CD4-positive, alpha-beta memory T cell (primary cell): ENCODE measurements at regions not wholly inside any gene's neighbourhood (a gene's known extent, or its start where the extent isn't known, plus 50 kb on each side); places are given as distances from the start of the nearest gene placed in this dataset.
"Not testable (repeated sequence)": the region's sequence is repeated elsewhere in the genome, so short reads cannot be mapped to it uniquely, and the experiment has no call there.

Experiments
- CTCF ChIA-PET: fragments of 350-600 bp; sonication (Branson Sonifier 250); formaldehyde crosslinking; loops from one replicate; lab custom pipeline; 2021; ENCODE audit warnings: inconsistent platforms; ENCODE audit not compliant: partially characterized antibody; lab: Charles Lee
- POLR2A ChIA-PET: fragments of 350-600 bp; sonication (Branson Sonifier 250); formaldehyde crosslinking; loops from one replicate; lab custom pipeline; 2021; ENCODE audit not compliant: partially characterized antibody; lab: Charles Lee
- DNase-seq, 5 donors: peaks; one replicate each; pipeline versions ENCODE4 v3.0.0 to v3.0.0-alpha.2; 2020 to 2022; ENCODE audit warnings: mixed read lengths in 1 of 5
- H3K27ac ChIP-seq: one replicate; pipeline ENCODE4 v1.7.0; 2013; ENCODE audit warnings: low read depth, low read length
- H3K27me3 ChIP-seq: 2 replicates; pipeline ENCODE4 v1.7.0; 2013; ENCODE audit warnings: mild to moderate bottlenecking, low read length, moderate library complexity; ENCODE audit not compliant: insufficient read depth
- H3K36me3 ChIP-seq: 2 replicates; pipeline ENCODE4 v1.7.0; 2013; ENCODE audit warnings: mild to moderate bottlenecking, low read length, moderate library complexity; ENCODE audit not compliant: insufficient read depth
- H3K4me1 ChIP-seq: 2 replicates; pipeline ENCODE4 v1.7.0; 2013; ENCODE audit warnings: mild to moderate bottlenecking, low read length, moderate library complexity; ENCODE audit not compliant: insufficient read depth
- H3K4me3 ChIP-seq, 2 donors: one replicate each; pipeline ENCODE4 v1.7.0; 2013; ENCODE audit warnings: low read length in 2 of 2, mild to moderate bottlenecking in 1 of 2
- H3K9me3 ChIP-seq, 2 donors: one replicate each; pipeline ENCODE4 v1.7.0; 2013; ENCODE audit warnings: low read length in 2 of 2, control low read depth in 1 of 2; ENCODE audit not compliant: control insufficient read depth in 1 of 2
- H3K27ac Mint-ChIP-seq, 7 donors: one replicate each; pipeline ENCODE4 v1.8.0; 2020 to 2021; ENCODE audit warnings: mixed read lengths in 7 of 7, mild to moderate bottlenecking in 6 of 7, inconsistent platforms in 3 of 7, moderate library complexity in 3 of 7
- H3K27me3 Mint-ChIP-seq, 2 donors: one replicate each; pipeline ENCODE4 v1.8.0; 2020 to 2021; ENCODE audit warnings: mixed read lengths in 2 of 2
- H3K36me3 Mint-ChIP-seq, 2 donors: one replicate each; pipeline ENCODE4 v1.8.0; 2020 to 2021; ENCODE audit warnings: mixed read lengths in 2 of 2, inconsistent platforms in 1 of 2, mild to moderate bottlenecking in 1 of 2
- H3K4me1 Mint-ChIP-seq, 4 donors: one replicate each; pipeline ENCODE4 v1.8.0; 2020 to 2021; ENCODE audit warnings: mixed read lengths in 4 of 4, mild to moderate bottlenecking in 1 of 4
- H3K4me3 Mint-ChIP-seq, 8 donors: one replicate each; pipeline ENCODE4 v1.8.0; 2020 to 2021; ENCODE audit warnings: mixed read lengths in 8 of 8, mild to moderate bottlenecking in 7 of 8, moderate library complexity in 6 of 8, inconsistent platforms in 3 of 8
- H3K9me3 Mint-ChIP-seq, 8 donors: one replicate each; pipeline ENCODE4 v1.8.0; 2020 to 2021; ENCODE audit warnings: mixed read lengths in 8 of 8, mild to moderate bottlenecking in 5 of 8, inconsistent platforms in 3 of 8, moderate library complexity in 1 of 8
- intact Hi-C: fragments of 100-400 bp; cut with micrococcal nuclease; formaldehyde crosslinking; loops from one replicate; pipeline ENCODE4 v1.15.1; 2023

DNA sequence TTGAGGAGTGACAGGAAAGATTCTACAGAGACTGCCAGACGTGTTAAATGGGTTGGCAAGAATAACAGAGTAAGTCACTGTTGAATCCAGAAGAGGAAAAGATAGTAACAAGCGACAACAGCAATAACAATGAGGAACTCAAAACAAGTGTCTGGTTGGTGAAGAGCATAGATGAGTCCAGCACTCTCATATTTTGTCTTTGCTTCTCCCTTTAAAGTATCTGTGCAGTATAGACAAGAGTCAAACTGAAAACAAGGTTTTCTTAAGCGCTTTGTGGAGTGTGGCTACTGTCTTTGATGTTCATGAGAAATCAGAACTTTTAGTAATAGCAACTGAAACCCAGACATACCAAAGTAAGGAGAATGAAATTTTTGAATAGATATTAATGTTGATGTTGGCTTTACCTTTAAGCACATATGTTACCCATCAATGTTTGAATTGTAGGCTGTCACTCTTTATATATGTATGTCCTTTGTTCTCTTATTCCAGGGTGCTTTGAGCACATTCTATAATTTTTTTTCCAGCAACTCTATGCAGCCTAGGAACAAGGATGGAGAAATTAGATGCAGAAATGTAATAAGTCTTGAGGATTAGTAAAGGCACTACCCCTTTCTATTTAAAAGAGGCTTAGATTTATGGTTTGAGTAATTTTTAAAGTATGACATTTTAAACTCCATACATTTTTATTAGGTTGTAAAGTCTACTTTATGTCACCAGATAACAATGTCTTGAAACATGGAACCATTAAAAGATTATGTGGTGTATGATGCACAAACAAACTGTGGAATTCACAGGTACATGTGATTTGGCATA is 185.5 kb downstream of the NFKBIZ start:
- H3K4me1 ChIP-seq, result no peaks in the 10 kb centered on the region
- CTCF ChIA-PET, result no interaction called here
- POLR2A ChIA-PET, result no interaction called here
- Mint-ChIP-seq H3K9me3 (peaks cover 0 to 12% (median 3%) of the 10 kb centered on the region in 8 donors), H3K4me3 (no peak overlapping the region), H3K4me1 (no peaks in the 10 kb centered on the region), H3K36me3 (peaks cover 0 to 10% of the 10 kb centered on the region in 2 donors), H3K27me3 (no peaks in the 10 kb centered on the region), H3K27ac (no peak overlapping the region)
- no peaks in the 10 kb centered on the region for H3K36me3 ChIP-seq
- H3K4me3 ChIP-seq, result no peak overlapping the region
- no peak overlapping the region for H3K27ac ChIP-seq
- intact Hi-C loops, result no loop called here
- H3K9me3 ChIP-seq, result no peaks in the 10 kb centered on the region
- H3K27me3 ChIP-seq, result no peaks in the 10 kb centered on the region
- no peak for DNase-seq

DNA sequence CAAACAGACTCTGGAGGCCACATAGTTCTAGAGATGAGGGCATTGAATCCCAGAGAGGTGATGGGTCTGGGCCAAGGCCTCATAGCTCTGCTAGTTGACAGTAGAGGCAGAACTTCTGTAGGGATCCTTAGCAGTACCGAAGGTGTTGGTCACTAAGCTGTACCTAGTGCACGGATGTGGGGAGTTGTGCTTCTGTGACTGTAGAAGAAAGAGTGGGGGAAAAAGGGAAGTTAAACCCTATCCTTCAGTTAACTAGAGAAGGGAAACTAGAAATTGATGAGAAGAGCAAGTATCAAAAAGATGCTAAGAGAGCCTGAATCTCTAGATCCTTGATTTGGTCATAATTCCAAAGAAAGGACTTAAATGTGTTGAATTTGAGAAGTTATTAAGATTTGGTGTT is 186.7 kb downstream of the NFKBIZ start:
- H3K27ac ChIP-seq, result no peak overlapping the region
- Mint-ChIP-seq H3K4me1 (no peaks in the 10 kb centered on the region), H3K27me3 (no peaks in the 10 kb centered on the region), H3K4me3 (no peak overlapping the region), H3K27ac (no peak overlapping the region), H3K36me3 (peaks cover 0 to 10% of the 10 kb centered on the region in 2 donors), H3K9me3 (peaks cover 0 to 14% (median 6%) of the 10 kb centered on the region in 8 donors)
- DNase-seq, result peak in 1 of 5 donors; percentile 24
- H3K9me3 ChIP-seq, result no peaks in the 10 kb centered on the region
- POLR2A ChIA-PET, result no interaction called here
- no peak overlapping the region for H3K4me3 ChIP-seq
- no peaks in the 10 kb centered on the region for H3K27me3 ChIP-seq
- CTCF ChIA-PET, result interaction anchor here (0.5 kb wide), 1 partner anchor 24 kb away, joined by 3 read pairs; no protein-coding TSS in a partner anchor
- H3K36me3 ChIP-seq, result no peaks in the 10 kb centered on the region
- no peaks in the 10 kb centered on the region for H3K4me1 ChIP-seq
- intact Hi-C loops, result no loop called here

DNA sequence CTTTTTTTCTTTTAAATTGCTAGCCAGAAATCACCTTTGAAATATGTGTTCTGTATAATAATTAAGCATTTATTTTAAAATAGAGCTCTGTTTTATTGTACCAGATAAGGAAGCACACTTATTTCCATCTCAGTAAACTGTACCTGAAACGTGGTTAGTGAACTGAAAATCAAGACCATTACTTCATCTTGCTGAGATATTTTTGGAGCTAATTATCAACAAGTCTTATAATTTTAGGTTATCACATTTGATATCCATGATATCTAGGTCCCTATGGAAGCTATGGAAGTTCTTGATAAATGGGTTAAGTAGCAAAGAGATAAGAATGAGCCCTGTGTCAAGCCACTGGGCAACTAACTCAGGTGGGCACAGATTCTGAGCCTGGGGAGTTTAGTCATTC is 187.2 kb downstream of the NFKBIZ start:
- ChIA-PET CTCF (interaction anchor here (0.5 kb wide), 1 partner anchor 24 kb away, joined by 3 read pairs; no protein-coding TSS in a partner anchor), POLR2A (no interaction called here)
- Histone ChIP-seq H3K4me1 (no peaks in the 10 kb centered on the region), H3K27me3 (no peaks in the 10 kb centered on the region), H3K9me3 (no peaks in the 10 kb centered on the region), H3K36me3 (no peaks in the 10 kb centered on the region), H3K27ac (no peak overlapping the region), H3K4me3 (no peak overlapping the region)
- peaks cover 0 to 14% of the 10 kb centered on the region in 2 donors for H3K36me3 Mint-ChIP-seq
- intact Hi-C loops, result no loop called here
- H3K27me3 Mint-ChIP-seq, result no peaks in the 10 kb centered on the region
- no peak overlapping the region for H3K4me3 Mint-ChIP-seq
- no peaks in the 10 kb centered on the region for H3K4me1 Mint-ChIP-seq
- no peak for DNase-seq
- peaks cover 0 to 19% (median 8%) of the 10 kb centered on the region in 8 donors for H3K9me3 Mint-ChIP-seq
- H3K27ac Mint-ChIP-seq, result no peak overlapping the region

GRCh38 chr3:102037209-102037608 is 187.9 kb downstream of the NFKBIZ start:
- no peaks in the 10 kb centered on the region for H3K4me1 ChIP-seq
- H3K4me3 Mint-ChIP-seq, result no peak overlapping the region
- ChIA-PET POLR2A (interaction anchor here (1.1 kb wide), 1 partner anchor 20 kb away, joined by 3 read pairs; no protein-coding TSS in a partner anchor), CTCF (no interaction called here)
- DNase-seq, result no peak
- H3K36me3 ChIP-seq, result no peaks in the 10 kb centered on the region
- H3K9me3 Mint-ChIP-seq, result peaks cover 0 to 19% (median 8%) of the 10 kb centered on the region in 8 donors
- H3K27me3 Mint-ChIP-seq, result no peaks in the 10 kb centered on the region
- H3K36me3 Mint-ChIP-seq, result peaks cover 0 to 14% of the 10 kb centered on the region in 2 donors
- intact Hi-C loops, result no loop called here
- no peak overlapping the region for H3K4me3 ChIP-seq
- no peak overlapping the region for H3K27ac ChIP-seq
- H3K27ac Mint-ChIP-seq, result no peak overlapping the region
- H3K9me3 ChIP-seq, result no peaks in the 10 kb centered on the region
- H3K27me3 ChIP-seq, result no peaks in the 10 kb centered on the region
- H3K4me1 Mint-ChIP-seq, result no peaks in the 10 kb centered on the region

- H3K4me3 ChIP-seq, result no peak overlapping the region
- Mint-ChIP-seq H3K4me3 (no peak overlapping the region), H3K27me3 (no peaks in the 10 kb centered on the region), H3K36me3 (peaks cover 0 to 14% of the 10 kb centered on the region in 2 donors), H3K27ac (no peak overlapping the region), H3K4me1 (no peaks in the 10 kb centered on the region), H3K9me3 (peaks cover 0 to 19% (median 8%) of the 10 kb centered on the region in 8 donors)
- intact Hi-C loops, result no loop called here
- DNase-seq, result no peak
- POLR2A ChIA-PET, result interaction anchor here (1.1 kb wide), 1 partner anchor 20 kb away, joined by 3 read pairs; no protein-coding TSS in a partner anchor
- no peaks in the 10 kb centered on the region for H3K4me1 ChIP-seq
- CTCF ChIA-PET, result no interaction called here
- H3K9me3 ChIP-seq, result no peaks in the 10 kb centered on the region
- no peaks in the 10 kb centered on the region for H3K36me3 ChIP-seq
- H3K27ac ChIP-seq, result no peak overlapping the region
- H3K27me3 ChIP-seq, result no peaks in the 10 kb centered on the region
Measured at GRCh38 chr3:102037791-102038190, 188.5 kb downstream of the NFKBIZ start.

DNA sequence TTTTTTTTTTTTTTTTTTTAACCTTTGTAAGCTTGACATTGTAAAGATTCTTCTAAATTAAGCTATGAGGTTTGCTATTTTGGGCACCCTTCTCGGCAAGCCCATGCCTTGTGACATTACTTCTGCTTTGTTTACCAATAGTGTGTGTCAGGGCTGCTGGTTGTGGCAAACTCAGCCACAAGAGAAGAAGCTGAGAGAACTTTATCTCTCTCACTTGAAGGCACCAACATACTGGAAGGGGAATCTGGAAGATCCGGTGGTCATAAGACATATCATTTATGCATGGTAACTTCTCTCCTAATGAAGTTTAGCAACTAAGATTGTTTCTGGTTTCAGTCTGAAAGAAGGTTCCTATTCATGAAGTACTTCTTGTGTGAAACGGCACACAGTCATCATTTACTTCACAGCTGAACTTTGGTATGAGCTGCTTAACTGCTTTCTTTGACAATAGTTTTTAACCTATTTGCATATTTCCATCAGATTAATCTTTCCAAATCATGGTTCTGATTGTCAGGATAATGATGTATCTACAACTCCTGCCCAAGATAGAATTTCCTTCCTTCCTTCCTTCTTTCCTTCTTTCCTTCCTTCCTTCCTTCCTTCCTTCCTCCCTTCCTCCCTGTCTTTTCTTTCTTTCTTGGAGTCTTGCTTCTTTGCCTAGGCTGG is 189.3 kb downstream of the NFKBIZ start:
- intact Hi-C loops, result no loop called here
- no peak for DNase-seq
- Mint-ChIP-seq H3K4me1 (no peaks in the 10 kb centered on the region), H3K27me3 (no peaks in the 10 kb centered on the region), H3K36me3 (peaks cover 0 to 14% of the 10 kb centered on the region in 2 donors), H3K4me3 (no peak overlapping the region), H3K27ac (peak overlapping the region in 1 of 7 donors; percentile 29), H3K9me3 (peaks cover 0 to 19% (median 8%) of the 10 kb centered on the region in 8 donors)
- CTCF ChIA-PET, result no interaction called here
- Histone ChIP-seq H3K9me3 (no peaks in the 10 kb centered on the region), H3K27ac (no peak overlapping the region), H3K27me3 (no peaks in the 10 kb centered on the region), H3K36me3 (no peaks in the 10 kb centered on the region), H3K4me3 (no peak overlapping the region), H3K4me1 (no peaks in the 10 kb centered on the region)
- POLR2A ChIA-PET, result interaction anchor here (1.1 kb wide), 1 partner anchor 21 kb away, joined by 3 read pairs; no protein-coding TSS in a partner anchor

- H3K27ac ChIP-seq, H3K4me3 ChIP-seq, H3K4me3 Mint-ChIP-seq, CTCF ChIA-PET, H3K4me1 ChIP-seq, H3K27me3 Mint-ChIP-seq, DNase-seq, POLR2A ChIA-PET, intact Hi-C loops, H3K9me3 ChIP-seq, H3K4me1 Mint-ChIP-seq, H3K27me3 ChIP-seq, H3K27ac Mint-ChIP-seq, H3K36me3 ChIP-seq: not testable (repeated sequence)
- peaks cover 0 to 19% (median 8%) of the 10 kb centered on the region in 8 donors for H3K9me3 Mint-ChIP-seq
- H3K36me3 Mint-ChIP-seq, result peaks cover 0 to 14% of the 10 kb centered on the region in 2 donors
Measured at GRCh38 chr3:102040144-102040543, 190.8 kb downstream of the NFKBIZ start.
